ENCODE measurements at regions not wholly inside any gene's neighbourhood (a gene's known extent, or its start where the extent isn't known, plus 50 kb on each side); places are given as distances from the start of the nearest gene placed in this dataset.
A peak's percentile ranks its signal among the peaks of the same experiment; 100 is the strongest.

DNA sequence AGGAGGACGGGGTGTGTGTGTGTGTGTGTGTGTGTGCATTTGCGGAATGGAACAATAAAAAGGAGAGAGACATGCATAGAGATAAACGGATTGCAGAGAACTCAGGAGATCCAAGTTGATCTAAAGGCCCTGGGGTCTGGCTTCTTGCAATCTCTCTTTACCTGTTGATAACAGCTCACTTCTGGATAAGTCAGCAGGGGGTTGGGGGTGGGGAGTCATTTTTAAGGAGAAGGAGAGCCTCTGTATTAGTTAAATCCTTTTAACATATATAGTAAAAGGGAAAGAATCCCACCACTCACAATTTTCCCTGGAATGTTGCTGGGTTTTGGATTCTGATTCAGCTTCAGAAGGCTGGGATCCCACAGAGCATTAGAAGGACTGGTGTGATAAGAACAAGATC is 87.5 kb upstream of the MITF start:
- 85 to 91% methylated on average over 3 of the region's 3 CpGs for WGBS, 2 donors
- ATAC-seq (ENCODE audit: low FRiP score in 2 of 2) = no peak
- TF ChIP-seq POLR2AphosphoS5 (IDR thresholded peaks at IDR 0.05) (no peak), EP300 (IDR thresholded peaks at IDR 0.05) (no peak), CTCF (IDR thresholded peaks at IDR 0.05) (no peak), POLR2A (IDR thresholded peaks at IDR 0.05) (no peak)

GRCh38 chr3:69650066-69650419 is 89.2 kb upstream of the MITF start:
- Histone ChIP-seq H3K4me3 (no peak overlapping the region), H3K27ac (no peak overlapping the region), H3K4me1 (peaks cover 0 to 13% (median 10%) of the 10 kb centered on the region in 4 donors), H3K27me3 (no peaks in the 10 kb centered on the region), H3K36me3 (no peaks in the 10 kb centered on the region), H3K9me3 (no peaks in the 10 kb centered on the region)
- TF ChIP-seq POLR2AphosphoS5 (IDR thresholded peaks at IDR 0.05) (no peak), EP300 (IDR thresholded peaks at IDR 0.05) (no peak), POLR2A (IDR thresholded peaks at IDR 0.05) (no peak), CTCF (IDR thresholded peaks at IDR 0.05) (no peak)
- ATAC-seq (ENCODE audit: low FRiP score in 2 of 2) (no peak), DNase-seq (no peak)
- WGBS, 2 donors = 47 to 59% methylated on average over 1 of the region's 1 CpG

More for the DNA sequence above, 87.5 kb upstream of the MITF start:
- H3K9me3 ChIP-seq = no peaks in the 10 kb centered on the region
- H3K4me3 ChIP-seq = no peak overlapping the region
- no peak for DNase-seq
- no peaks in the 10 kb centered on the region for H3K36me3 ChIP-seq
- H3K27ac ChIP-seq = no peak overlapping the region
- no peaks in the 10 kb centered on the region for H3K27me3 ChIP-seq
- peaks cover 0 to 13% (median 10%) of the 10 kb centered on the region in 4 donors for H3K4me1 ChIP-seq

DNA sequence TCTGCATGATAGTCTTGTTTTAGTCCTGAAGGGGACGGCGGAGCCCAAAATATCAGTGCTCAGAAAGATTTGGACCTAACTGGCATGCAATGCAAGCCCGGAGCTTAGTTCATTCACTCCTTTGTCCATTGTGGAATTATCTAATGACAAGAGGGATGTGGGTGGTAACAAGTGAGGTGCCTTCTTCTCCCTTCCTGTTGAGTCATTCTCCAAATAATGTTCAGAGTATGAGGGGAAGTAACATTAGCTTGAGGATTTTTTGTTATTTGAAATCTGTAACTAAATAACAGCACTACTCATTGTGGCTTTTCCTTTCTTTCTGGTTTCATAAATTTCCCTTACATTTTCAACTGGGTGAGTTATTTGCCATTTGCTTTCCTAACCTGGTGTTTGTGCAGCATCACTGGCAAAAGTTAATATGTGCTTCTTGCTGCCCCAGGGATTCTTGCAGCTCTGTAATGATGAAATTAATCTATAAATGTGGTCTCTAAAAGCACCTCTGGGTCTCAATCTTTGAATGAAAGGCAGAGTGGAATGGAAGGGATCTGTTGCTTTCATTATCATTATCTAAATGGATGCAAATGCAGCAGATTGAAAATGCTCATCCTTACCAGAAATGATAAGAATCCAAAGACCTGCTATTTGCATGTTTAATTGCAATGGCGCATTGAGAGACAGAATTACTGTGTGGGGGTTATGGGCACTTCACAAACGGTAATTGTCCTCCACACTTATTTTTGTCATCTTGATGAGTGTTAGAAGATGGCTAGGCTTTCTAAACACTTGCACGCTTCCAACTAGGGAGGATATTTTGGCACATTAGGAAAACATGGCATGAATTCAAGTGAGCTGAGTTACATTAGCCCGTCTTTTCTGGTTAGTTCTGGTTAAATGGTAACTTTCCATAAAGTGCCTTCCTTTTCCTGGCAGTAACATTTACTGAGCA is 89.9 kb upstream of the MITF start:
- peak in 1 of 2 donors; percentile 61 for ATAC-seq (ENCODE audit: low FRiP score in 2 of 2)
- 63 to 68% methylated on average over 7 of the region's 7 CpGs for WGBS, 2 donors
- H3K9me3 ChIP-seq = no peaks in the 10 kb centered on the region
- peaks cover 0 to 13% (median 10%) of the 10 kb centered on the region in 4 donors for H3K4me1 ChIP-seq
- TF ChIP-seq POLR2AphosphoS5 (IDR thresholded peaks at IDR 0.05) = no peak
- TF ChIP-seq CTCF (IDR thresholded peaks at IDR 0.05) = no peak
- no peak for TF ChIP-seq EP300 (IDR thresholded peaks at IDR 0.05)
- TF ChIP-seq POLR2A (IDR thresholded peaks at IDR 0.05) = no peak
- no peak overlapping the region for H3K27ac ChIP-seq
- no peaks in the 10 kb centered on the region for H3K27me3 ChIP-seq
- no peak overlapping the region for H3K4me3 ChIP-seq
- no peaks in the 10 kb centered on the region for H3K36me3 ChIP-seq
- no peak for DNase-seq

- Histone ChIP-seq H3K4me1 (peaks cover 0 to 13% (median 10%) of the 10 kb centered on the region in 4 donors), H3K9me3 (no peaks in the 10 kb centered on the region), H3K27ac (no peak overlapping the region), H3K27me3 (no peaks in the 10 kb centered on the region), H3K4me3 (no peak overlapping the region), H3K36me3 (no peaks in the 10 kb centered on the region)
- ATAC-seq (ENCODE audit: low FRiP score in 2 of 2) (no peak), DNase-seq (no peak)
- TF ChIP-seq POLR2A (IDR thresholded peaks at IDR 0.05) = no peak
- WGBS, 2 donors = 62 to 64% methylated on average over 2 of the region's 2 CpGs
Observed at GRCh38 chr3:69648126-69648525, 91.1 kb upstream of the MITF start.

- 41 to 58% methylated on average over 2 to 3 of the region's 3 CpGs for WGBS, 2 donors
- H3K9me3 ChIP-seq = no peaks in the 10 kb centered on the region
- no peaks in the 10 kb centered on the region for H3K27me3 ChIP-seq
- TF ChIP-seq EP300 (IDR thresholded peaks at IDR 0.05) (no peak), POLR2A (IDR thresholded peaks at IDR 0.05) (no peak), POLR2AphosphoS5 (IDR thresholded peaks at IDR 0.05) (no peak), CTCF (IDR thresholded peaks at IDR 0.05) (no peak)
- no peaks in the 10 kb centered on the region for H3K36me3 ChIP-seq
- H3K27ac ChIP-seq = no peak overlapping the region
- peaks cover 0 to 13% (median 10%) of the 10 kb centered on the region in 4 donors for H3K4me1 ChIP-seq
- no peak overlapping the region for H3K4me3 ChIP-seq
- DNase-seq (no peak), ATAC-seq (ENCODE audit: low FRiP score in 2 of 2) (no peak)
Observed at GRCh38 chr3:69647511-69648110, 91.7 kb upstream of the MITF start.
